GM19463 (cell line): ENCODE measurements at regions not wholly inside any gene's neighbourhood (a gene's known extent, or its start where the extent isn't known, plus 50 kb on each side); places are given as distances from the start of the nearest gene placed in this dataset.
"Not testable (repeated sequence)": the region's sequence is repeated elsewhere in the genome, so short reads cannot be mapped to it uniquely, and the experiment has no call there.

Experiments used
- ATAC-seq: cut with Tn5 transposase; IDR thresholded peaks from one replicate; pipeline ENCODE4 v1.9.1; 2021; ENCODE audit warnings: mild to moderate bottlenecking, moderate library complexity; ENCODE audit not compliant: unreplicated experiment

GRCh38 chr6:40705354-40705753 lies 118.2 kb upstream of the LRFN2 start:
- ATAC-seq = no peak

GRCh38 chr6:40701352-40702007 lies 114.3 kb upstream of the LRFN2 start:
- no peak for ATAC-seq

GRCh38 chr6:40700006-40700580 lies 112.9 kb upstream of the LRFN2 start:
- no peak for ATAC-seq

GRCh38 chr6:40695750-40696415 lies 108.7 kb upstream of the LRFN2 start:
- ATAC-seq = no peak

- no peak for ATAC-seq
Observed at GRCh38 chr6:40695114-40695513, 108.0 kb upstream of the LRFN2 start.

GRCh38 chr6:40693768-40694167 lies 106.6 kb upstream of the LRFN2 start:
- ATAC-seq = no peak

GRCh38 chr6:40692337-40692736 lies 105.2 kb upstream of the LRFN2 start:
- ATAC-seq = no peak

- no peak for ATAC-seq
Observed at GRCh38 chr6:40689185-40689584, 102.0 kb upstream of the LRFN2 start.

GRCh38 chr6:40688214-40688761 lies 101.1 kb upstream of the LRFN2 start:
- no peak for ATAC-seq

GRCh38 chr6:40685862-40686261 lies 98.7 kb upstream of the LRFN2 start:
- ATAC-seq = no peak

GRCh38 chr6:40681622-40682021 lies 94.5 kb upstream of the LRFN2 start:
- no peak for ATAC-seq

GRCh38 chr6:40678941-40679340 lies 91.8 kb upstream of the LRFN2 start:
- no peak for ATAC-seq

- no peak for ATAC-seq
Observed at GRCh38 chr6:40674170-40674569, 87.0 kb upstream of the LRFN2 start.

- no peak for ATAC-seq
Observed at GRCh38 chr6:40672087-40672486, 84.9 kb upstream of the LRFN2 start.

GRCh38 chr6:40671694-40672050 lies 84.5 kb upstream of the LRFN2 start:
- ATAC-seq = no peak

- ATAC-seq = no peak
Observed at GRCh38 chr6:40671001-40671693, 84.0 kb upstream of the LRFN2 start.

- ATAC-seq = no peak
Observed at GRCh38 chr6:40669343-40669742, 82.2 kb upstream of the LRFN2 start.

- no peak for ATAC-seq
Observed at GRCh38 chr6:40668203-40668602, 81.0 kb upstream of the LRFN2 start.

GRCh38 chr6:40666530-40666929 lies 79.4 kb upstream of the LRFN2 start:
- no peak for ATAC-seq

- no peak for ATAC-seq
Observed at GRCh38 chr6:40661726-40662125, 74.6 kb upstream of the LRFN2 start.

- ATAC-seq = not testable (repeated sequence)
Observed at GRCh38 chr6:40656772-40657171, 69.6 kb upstream of the LRFN2 start.

GRCh38 chr6:40654828-40655227 lies 67.7 kb upstream of the LRFN2 start:
- ATAC-seq = no peak
